Muscle layer of colon (tissue), 2 donors: ENCODE measurements at regions not wholly inside any gene's neighbourhood (a gene's known extent, or its start where the extent isn't known, plus 50 kb on each side); places are given as distances from the start of the nearest gene placed in this dataset.

Experiments used
- H3K27ac ChIP-seq: one replicate; pipeline ENCODE4 v1.7.0; 2013; ENCODE audit warnings: low read depth, mild to moderate bottlenecking, low read length, moderate library complexity
- H3K27me3 ChIP-seq, 2 donors: one replicate each; pipeline ENCODE4 v1.7.0; 2013; ENCODE audit warnings: low read length in 2 of 2, mild to moderate bottlenecking in 2 of 2; ENCODE audit not compliant: insufficient read depth in 2 of 2, control insufficient read depth in 1 of 2
- H3K36me3 ChIP-seq: one replicate; pipeline ENCODE4 v1.7.0; 2013; ENCODE audit warnings: mild to moderate bottlenecking, low read length; ENCODE audit not compliant: insufficient read depth
- H3K4me1 ChIP-seq: one replicate; pipeline ENCODE4 v1.7.0; 2013; ENCODE audit warnings: mild to moderate bottlenecking, low read length; ENCODE audit not compliant: insufficient read depth
- H3K4me3 ChIP-seq, 2 donors: one replicate each; pipeline ENCODE4 v1.7.0; 2013; ENCODE audit warnings: low read length in 2 of 2, low read depth in 1 of 2, mild to moderate bottlenecking in 1 of 2, moderate library complexity in 1 of 2
- H3K9ac ChIP-seq: one replicate; pipeline ENCODE4 v1.7.0; 2013; ENCODE audit warnings: low read length
- H3K9me3 ChIP-seq: one replicate; pipeline ENCODE4 v1.7.0; 2013; ENCODE audit warnings: mild to moderate bottlenecking, low read length
- donor health status: abdominal sarcoma.
- donor health status: Adenocarcinoma of cecum.

- Histone ChIP-seq H3K27ac (no peak overlapping the region), H3K36me3 (no peaks in the 10 kb centered on the region)
These were observed 129.8 kb upstream of the TIAM1 start for GRCh38 chr21:31473685-31474345.

GRCh38 chr21:31471865-31472264 lies 127.8 kb upstream of the TIAM1 start:
- no peaks in the 10 kb centered on the region for H3K4me1 ChIP-seq
- H3K9ac ChIP-seq: no peak overlapping the region
- no peaks in the 10 kb centered on the region for H3K36me3 ChIP-seq
- H3K4me3 ChIP-seq: no peak overlapping the region
- H3K27me3 ChIP-seq: no peaks in the 10 kb centered on the region
- no peaks in the 10 kb centered on the region for H3K9me3 ChIP-seq
- no peak overlapping the region for H3K27ac ChIP-seq

More at GRCh38 chr21:31473685-31474345, 129.8 kb upstream of the TIAM1 start:
- Histone ChIP-seq H3K27me3 (no peaks in the 10 kb centered on the region), H3K4me3 (no peak overlapping the region), H3K4me1 (no peaks in the 10 kb centered on the region), H3K9me3 (no peaks in the 10 kb centered on the region), H3K9ac (no peak overlapping the region)

GRCh38 chr21:31470896-31471694 lies 127.0 kb upstream of the TIAM1 start:
- Histone ChIP-seq H3K4me3 (no peak overlapping the region), H3K27me3 (no peaks in the 10 kb centered on the region), H3K9me3 (no peaks in the 10 kb centered on the region), H3K9ac (no peak overlapping the region), H3K4me1 (no peaks in the 10 kb centered on the region), H3K27ac (no peak overlapping the region), H3K36me3 (no peaks in the 10 kb centered on the region)

- no peak overlapping the region for H3K4me3 ChIP-seq
- H3K27ac ChIP-seq: no peak overlapping the region
- no peaks in the 10 kb centered on the region for H3K9me3 ChIP-seq
- H3K36me3 ChIP-seq: no peaks in the 10 kb centered on the region
- H3K4me1 ChIP-seq: no peaks in the 10 kb centered on the region
- H3K27me3 ChIP-seq: no peaks in the 10 kb centered on the region
- H3K9ac ChIP-seq: no peak overlapping the region
These were observed 116.9 kb upstream of the TIAM1 start for GRCh38 chr21:31460980-31461379.

GRCh38 chr21:31459457-31459856 lies 115.4 kb upstream of the TIAM1 start:
- Histone ChIP-seq H3K9me3 (no peaks in the 10 kb centered on the region), H3K4me1 (no peaks in the 10 kb centered on the region), H3K27me3 (no peaks in the 10 kb centered on the region), H3K27ac (no peak overlapping the region), H3K36me3 (no peaks in the 10 kb centered on the region), H3K4me3 (no peak overlapping the region), H3K9ac (no peak overlapping the region)

GRCh38 chr21:31457675-31458074 lies 113.6 kb upstream of the TIAM1 start:
- Histone ChIP-seq H3K27me3 (no peaks in the 10 kb centered on the region), H3K4me1 (no peaks in the 10 kb centered on the region), H3K27ac (no peak overlapping the region)

GRCh38 chr21:31456201-31456600 lies 112.1 kb upstream of the TIAM1 start:
- Histone ChIP-seq H3K9me3 (no peaks in the 10 kb centered on the region), H3K27ac (no peak overlapping the region), H3K4me1 (no peaks in the 10 kb centered on the region), H3K4me3 (no peak overlapping the region), H3K27me3 (no peaks in the 10 kb centered on the region), H3K36me3 (no peaks in the 10 kb centered on the region), H3K9ac (no peak overlapping the region)

More at GRCh38 chr21:31457675-31458074, 113.6 kb upstream of the TIAM1 start:
- Histone ChIP-seq H3K36me3 (no peaks in the 10 kb centered on the region), H3K9me3 (no peaks in the 10 kb centered on the region), H3K9ac (no peak overlapping the region), H3K4me3 (no peak overlapping the region)

GRCh38 chr21:31455506-31455905 lies 111.4 kb upstream of the TIAM1 start:
- H3K4me3 ChIP-seq: no peak overlapping the region
- no peaks in the 10 kb centered on the region for H3K4me1 ChIP-seq
- H3K9ac ChIP-seq: no peak overlapping the region
- H3K27me3 ChIP-seq: no peaks in the 10 kb centered on the region
- H3K27ac ChIP-seq: no peak overlapping the region
- no peaks in the 10 kb centered on the region for H3K9me3 ChIP-seq
- H3K36me3 ChIP-seq: no peaks in the 10 kb centered on the region

- no peak overlapping the region for H3K9ac ChIP-seq
- H3K36me3 ChIP-seq: no peaks in the 10 kb centered on the region
- no peaks in the 10 kb centered on the region for H3K4me1 ChIP-seq
- no peaks in the 10 kb centered on the region for H3K27me3 ChIP-seq
- H3K27ac ChIP-seq: no peak overlapping the region
- no peak overlapping the region for H3K4me3 ChIP-seq
- no peaks in the 10 kb centered on the region for H3K9me3 ChIP-seq
These were observed 106.9 kb upstream of the TIAM1 start for GRCh38 chr21:31450980-31451379.

- Histone ChIP-seq H3K27ac (no peak overlapping the region), H3K4me1 (no peaks in the 10 kb centered on the region), H3K9me3 (no peaks in the 10 kb centered on the region), H3K27me3 (no peaks in the 10 kb centered on the region), H3K9ac (no peak overlapping the region), H3K36me3 (no peaks in the 10 kb centered on the region), H3K4me3 (no peak overlapping the region)
These were observed 106.0 kb upstream of the TIAM1 start for GRCh38 chr21:31449921-31450535.

GRCh38 chr21:31448496-31448895 lies 104.4 kb upstream of the TIAM1 start:
- Histone ChIP-seq H3K9me3 (no peaks in the 10 kb centered on the region), H3K27ac (no peak overlapping the region), H3K4me3 (no peak overlapping the region), H3K9ac (no peak overlapping the region), H3K36me3 (no peaks in the 10 kb centered on the region), H3K27me3 (no peaks in the 10 kb centered on the region), H3K4me1 (no peaks in the 10 kb centered on the region)
